ENCODE measurements at regions not wholly inside any gene's neighbourhood (a gene's known extent, or its start where the extent isn't known, plus 50 kb on each side); places are given as distances from the start of the nearest gene placed in this dataset.
A peak's percentile ranks its signal among the peaks of the same experiment; 100 is the strongest.
"Not testable (repeated sequence)": the region's sequence is repeated elsewhere in the genome, so short reads cannot be mapped to it uniquely, and the experiment has no call there.

DNA sequence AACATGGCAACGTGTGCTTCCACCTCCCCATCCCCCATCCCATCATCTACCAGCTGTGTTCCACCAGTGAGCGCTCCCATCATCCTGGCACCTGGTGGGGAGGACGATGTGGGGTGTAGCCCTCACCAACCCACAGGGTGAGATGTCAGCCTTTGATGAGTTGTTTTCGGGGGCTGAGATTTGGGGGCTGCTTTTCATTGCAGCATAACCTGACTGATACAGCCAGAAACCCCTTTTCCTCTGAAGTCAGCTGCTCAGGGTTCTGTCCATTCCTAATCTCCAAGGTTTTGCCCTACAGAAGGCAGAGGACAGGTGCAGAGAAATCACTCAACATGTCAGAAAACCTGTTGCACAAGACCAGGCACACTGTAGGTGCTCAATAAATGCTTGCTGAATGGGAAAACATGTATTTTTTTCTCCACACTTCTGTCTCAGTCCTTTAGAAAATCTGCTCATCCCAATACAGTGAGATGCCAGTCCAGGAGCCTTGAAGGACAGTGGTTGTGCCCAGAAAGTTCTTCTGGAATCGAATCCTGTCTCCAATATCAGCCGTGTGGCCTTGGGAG lies 239.8 kb downstream of the RBM19 start:
- DNase-seq: no peak

DNA sequence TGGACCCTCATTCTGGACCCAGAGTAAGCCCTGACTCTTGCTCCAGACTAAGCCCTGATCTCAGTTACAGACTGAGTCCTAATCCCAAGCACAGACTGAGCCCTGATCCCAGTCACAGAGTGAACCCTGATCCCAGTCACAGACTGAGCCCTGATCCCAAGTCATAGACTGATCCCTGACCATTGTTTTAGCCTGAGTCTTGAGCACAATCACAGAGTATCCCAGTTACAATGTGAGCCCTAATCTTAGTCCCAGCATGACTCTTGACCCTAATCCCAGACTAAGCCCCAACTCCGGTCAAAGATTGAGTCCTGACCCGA lies 240.6 kb downstream of the RBM19 start:
- no peak for DNase-seq

DNA sequence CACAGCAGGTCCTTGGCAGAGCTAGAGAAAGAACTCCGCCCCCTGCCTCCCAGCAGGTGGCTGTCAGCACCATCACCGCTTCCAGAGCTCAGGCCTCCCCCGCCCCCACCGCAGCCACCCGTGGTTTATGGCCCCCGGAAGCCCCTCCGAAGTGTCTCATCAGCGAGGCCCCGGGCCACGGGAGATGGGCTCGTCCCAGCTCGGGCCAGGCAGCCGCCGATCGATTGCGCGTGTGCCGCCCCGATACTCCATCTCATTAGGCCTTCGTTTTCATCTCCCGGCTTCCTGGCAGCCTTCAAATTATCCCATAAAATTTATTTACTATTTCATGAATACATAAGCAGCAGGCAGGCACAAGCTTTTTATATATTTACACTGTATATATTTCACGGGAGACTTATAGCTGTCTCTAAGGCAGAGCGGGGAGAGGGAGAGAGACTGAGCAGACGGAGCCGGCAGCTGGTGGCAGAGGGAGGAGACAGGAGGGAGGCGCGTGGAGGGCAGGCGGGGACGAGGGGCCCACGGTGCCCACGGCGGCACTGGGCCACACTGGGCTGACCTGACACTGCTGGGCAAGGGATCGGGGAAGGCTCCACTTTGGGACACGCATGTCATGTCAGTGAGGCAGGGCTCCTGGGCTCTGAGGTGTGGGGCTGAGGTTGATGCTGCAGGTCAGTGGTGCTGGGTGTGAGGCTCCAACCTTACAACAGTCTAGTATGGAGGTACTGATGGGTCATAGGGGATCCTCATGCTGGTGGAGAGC lies 241.2 kb downstream of the RBM19 start:
- no peak for DNase-seq

DNA sequence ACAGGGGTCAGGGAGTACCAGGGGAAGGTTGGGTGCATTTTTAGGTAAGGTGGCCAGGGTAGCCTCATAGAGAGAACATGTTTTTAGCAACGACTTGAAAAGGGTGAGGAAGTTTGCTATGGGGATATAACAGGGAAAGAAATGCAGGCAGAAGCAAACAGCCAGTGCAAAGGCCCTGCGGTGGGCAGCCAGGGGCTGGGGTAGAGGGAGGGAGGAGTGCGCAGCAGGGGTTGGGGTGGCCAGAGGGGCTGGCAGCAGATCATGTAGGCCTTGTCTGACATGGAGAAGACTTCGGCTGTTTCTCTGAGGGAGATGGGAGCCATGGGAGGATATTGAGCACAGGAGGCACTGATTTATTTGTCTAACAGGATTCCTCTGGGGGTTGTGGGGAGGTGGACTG lies 242.5 kb downstream of the RBM19 start:
- no peak for DNase-seq

DNA sequence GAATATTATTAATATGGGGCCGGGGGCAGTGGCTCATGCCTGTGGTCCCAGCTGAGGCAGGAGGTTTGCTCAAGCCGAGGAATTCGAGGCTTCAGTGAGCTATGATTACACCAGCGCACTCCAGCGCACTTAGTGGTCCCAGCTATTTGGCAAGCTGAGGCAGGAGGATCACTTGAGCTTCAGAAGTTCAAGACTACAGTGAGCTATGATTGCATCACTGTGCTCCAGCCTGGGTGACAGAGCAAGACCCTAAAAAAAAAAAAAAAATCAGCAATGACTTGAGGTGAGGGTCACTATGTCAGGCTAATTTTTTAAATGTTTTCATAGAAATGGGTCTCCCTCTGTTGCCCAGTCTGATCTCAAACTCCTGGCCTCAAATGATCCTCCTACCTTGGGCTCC lies 243.4 kb downstream of the RBM19 start:
- DNase-seq: no peak

DNA sequence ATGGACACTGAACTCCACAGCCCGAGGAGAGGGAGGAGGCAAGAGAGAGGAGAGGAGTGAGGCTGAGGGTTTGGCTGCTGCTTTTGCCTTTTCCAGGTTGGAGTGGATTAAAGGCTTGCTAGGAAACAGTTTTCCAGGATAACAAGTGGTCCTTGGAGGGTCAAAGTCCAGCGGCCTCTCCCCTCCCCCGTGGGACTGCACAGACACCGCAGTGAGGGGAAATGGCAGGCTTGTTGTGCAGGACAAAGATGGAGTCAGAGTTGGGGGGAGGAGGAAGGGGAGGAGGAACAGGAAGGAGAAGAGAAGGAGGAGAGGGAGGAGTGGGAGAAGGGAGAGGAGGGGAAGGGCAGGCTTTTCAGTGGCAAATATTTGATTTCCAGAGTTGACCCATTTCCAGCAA lies 245.5 kb downstream of the RBM19 start:
- no peak for DNase-seq

DNA sequence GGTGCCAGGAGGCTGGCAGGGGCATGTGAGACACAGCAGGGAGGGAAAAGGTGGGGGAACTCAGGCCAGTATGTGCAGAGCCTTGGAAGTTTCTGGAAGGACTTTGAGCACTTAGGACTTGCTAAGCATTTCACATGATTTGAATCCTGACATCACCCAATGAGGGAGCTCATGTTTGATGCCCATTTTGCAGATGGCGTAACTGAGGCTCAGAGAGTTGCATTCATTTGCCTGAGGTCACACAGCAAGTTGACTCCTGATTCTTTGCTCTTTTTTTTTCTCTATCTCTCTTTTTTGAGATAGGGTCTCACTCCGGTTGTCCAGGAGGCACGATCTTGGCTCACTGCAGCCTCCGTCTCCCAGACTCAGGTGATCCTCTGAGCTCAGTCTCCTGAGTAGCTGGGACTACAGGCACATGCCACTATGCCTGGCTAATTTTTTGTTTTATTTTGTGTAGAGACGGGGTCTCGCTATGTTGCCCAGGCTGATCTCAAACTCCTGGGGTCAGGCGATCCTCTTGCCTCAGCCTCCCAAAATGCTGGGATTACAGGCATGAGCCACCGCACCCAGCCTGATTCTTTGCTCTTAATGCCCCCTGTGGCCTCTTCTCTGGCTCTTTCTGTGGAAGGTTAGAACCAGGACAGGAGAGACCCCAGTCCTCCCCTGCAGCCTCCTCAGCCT lies 246.1 kb downstream of the RBM19 start:
- no peak for DNase-seq

DNA sequence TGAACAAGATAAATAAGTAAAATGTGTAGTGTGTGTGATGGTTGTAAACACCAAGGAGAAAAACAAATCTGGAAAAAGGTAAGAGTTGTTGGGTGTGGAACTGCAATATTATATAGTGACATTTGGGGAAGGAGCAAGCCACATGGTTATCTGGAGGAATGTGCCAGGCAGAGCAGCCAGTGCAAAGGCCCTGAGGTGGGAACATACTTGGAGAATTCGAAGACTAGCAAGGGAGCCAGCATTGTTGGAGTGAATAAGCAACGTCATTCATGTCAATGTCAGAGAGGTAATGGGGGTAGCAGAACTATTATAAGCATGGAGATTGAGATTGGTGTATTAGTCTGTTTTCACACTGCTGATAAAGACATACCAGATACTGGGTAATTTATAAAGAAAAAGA lies 241.5 kb upstream of the LHX5 start:
- DNase-seq: no peak

DNA sequence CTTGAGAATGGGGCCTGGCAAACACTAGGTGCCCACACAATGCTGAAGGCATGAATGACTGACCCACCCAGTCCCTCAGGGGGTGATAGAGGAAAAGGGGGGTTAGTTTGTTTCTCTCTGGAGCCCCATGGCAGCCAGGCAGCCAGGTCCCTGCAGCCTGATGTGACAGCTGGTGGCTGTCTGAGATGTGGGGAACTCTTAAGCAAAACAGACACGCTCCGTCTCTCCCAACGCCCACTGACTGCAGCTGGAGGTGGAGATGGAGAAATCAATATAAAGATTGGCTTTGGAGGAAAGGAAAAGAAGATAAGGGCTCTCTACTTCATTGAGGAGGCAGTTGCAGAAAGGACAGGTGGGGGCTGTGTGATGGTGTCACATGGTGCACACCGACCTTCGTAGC lies 240.8 kb upstream of the LHX5 start:
- DNase-seq: no peak

DNA sequence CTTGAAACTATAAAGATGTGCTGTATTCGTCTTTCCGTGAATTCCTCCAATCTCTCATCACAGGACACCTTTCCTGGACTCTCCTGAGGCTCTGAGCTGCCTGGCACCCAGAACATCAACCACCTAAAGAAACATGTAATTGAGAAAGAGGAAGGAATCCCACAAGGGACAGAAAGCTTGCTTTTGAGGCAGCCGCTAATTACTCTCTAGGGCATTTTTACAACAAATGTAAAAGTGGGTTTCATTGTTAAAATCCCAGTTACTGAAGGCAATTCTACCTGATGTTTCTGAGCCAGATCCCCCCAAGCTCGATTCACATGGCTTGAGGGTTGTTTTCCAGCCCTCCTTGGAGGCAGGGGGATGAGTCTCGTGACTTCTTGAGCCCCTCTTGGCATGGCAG lies 238.5 kb upstream of the LHX5 start:
- no peak for DNase-seq

DNA sequence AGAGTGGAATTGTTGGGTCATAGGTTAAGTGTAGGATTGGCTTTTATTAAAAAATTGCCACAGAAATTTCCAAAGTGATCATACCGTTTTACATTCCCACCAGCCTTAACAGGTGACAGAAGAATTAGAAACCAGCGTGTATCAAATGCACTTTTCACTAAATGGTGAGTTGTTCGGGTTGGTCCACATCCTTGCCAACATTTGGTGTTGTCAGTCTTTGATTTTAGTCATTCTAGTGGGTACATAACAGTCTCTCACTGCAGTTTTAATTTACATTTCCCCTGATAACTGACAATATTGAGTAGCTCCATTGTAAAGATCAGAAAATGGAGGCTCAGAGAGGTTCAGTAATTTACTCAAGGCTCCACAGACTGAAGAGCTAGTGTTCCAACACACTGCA lies 237.8 kb upstream of the LHX5 start:
- DNase-seq: no peak

DNA sequence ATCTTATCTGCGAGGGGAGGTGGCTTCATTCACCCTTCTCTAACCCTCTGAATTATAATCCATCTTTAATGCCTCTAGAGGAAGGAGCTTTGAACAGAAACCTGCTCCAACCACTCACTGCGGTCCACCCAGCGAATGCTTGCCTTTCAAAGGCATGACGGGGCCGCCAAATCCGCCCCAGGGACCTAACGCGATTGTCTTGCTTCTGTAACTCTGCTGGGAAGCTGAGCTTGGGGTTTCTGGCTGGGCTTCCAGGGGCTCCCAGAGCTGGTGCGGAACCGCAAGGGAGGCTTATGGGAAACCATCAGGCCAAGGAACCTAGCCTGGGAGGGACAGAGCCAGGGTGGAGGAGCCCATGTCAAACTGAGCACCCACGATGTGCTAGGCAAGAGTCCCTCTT lies 231.2 kb upstream of the LHX5 start:
- no peak for DNase-seq

DNA sequence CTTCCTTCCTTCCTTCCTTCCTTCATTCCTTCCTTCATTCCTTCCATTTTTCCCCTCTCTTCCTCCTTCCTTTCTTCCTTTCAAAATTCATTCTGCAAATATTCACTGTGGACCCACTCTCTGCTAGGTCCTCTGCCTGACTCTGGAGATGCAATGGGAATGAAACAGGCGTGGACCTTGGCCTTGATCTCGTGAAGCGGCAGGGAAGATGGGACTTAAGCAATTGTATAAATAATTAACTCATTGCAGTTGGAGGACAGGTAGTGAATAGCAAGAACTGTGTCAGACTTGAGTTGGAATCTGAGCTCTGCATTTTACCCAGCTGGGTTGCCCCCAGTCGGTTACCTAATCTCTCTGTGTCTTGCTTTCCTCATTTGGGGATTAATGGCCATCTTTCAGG lies 230.6 kb upstream of the LHX5 start:
- no peak for DNase-seq

DNA sequence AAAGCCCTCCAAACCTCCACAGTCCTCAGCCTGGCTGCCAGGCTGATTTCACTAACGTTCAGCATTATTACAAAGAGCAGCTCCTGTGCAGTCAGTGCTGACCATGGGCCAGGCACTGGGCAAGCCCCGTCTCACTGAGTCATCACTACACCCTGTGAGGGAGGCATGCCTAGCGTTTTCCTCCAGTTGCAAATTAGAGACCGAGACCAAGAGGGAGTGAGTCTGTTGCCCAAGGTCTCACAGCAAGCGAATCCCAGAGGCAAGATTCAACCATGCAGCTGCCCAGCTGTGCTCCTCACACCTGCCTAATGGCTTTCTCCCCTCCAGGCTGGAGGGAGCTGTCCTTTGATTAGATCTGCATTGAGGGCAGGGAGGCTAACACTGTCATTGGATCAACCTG lies 229.3 kb upstream of the LHX5 start:
- DNase-seq: no peak

DNA sequence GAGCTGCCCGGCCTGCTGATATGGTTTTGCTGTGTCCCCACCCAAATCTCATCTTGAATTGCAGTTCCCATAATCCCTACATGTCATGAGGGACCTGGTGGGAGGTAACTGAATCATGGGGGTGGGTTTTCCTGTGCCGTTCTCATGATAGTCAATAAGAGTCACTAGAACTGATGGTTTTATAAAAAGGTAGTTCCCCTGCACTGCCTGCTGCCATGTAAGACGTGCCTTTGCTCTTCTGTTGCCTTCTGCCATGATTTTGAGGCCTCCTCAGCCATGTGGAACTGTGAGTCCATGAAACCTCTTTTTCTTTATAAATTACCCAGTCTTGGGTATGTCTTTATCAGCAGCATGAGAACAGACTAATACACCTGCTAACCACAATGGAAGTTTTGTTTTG lies 228.3 kb upstream of the LHX5 start:
- not testable (repeated sequence) for DNase-seq

DNA sequence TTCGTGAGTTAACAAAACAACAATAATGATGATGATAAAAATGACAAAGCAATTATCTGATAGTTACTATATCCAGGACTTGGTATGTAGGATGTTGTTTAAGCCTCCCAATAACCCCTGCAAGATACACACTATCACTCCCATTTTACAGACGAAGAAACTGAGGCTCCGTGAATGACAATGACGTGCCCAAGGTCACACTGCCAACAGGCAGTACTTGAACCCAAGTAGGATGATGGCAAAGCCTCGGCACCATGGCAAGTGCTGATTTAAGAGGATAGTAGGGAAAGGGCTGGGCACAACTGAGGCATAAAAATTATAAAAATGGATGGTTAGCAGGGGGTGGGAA lies 226.8 kb upstream of the LHX5 start:
- DNase-seq: no peak

DNA sequence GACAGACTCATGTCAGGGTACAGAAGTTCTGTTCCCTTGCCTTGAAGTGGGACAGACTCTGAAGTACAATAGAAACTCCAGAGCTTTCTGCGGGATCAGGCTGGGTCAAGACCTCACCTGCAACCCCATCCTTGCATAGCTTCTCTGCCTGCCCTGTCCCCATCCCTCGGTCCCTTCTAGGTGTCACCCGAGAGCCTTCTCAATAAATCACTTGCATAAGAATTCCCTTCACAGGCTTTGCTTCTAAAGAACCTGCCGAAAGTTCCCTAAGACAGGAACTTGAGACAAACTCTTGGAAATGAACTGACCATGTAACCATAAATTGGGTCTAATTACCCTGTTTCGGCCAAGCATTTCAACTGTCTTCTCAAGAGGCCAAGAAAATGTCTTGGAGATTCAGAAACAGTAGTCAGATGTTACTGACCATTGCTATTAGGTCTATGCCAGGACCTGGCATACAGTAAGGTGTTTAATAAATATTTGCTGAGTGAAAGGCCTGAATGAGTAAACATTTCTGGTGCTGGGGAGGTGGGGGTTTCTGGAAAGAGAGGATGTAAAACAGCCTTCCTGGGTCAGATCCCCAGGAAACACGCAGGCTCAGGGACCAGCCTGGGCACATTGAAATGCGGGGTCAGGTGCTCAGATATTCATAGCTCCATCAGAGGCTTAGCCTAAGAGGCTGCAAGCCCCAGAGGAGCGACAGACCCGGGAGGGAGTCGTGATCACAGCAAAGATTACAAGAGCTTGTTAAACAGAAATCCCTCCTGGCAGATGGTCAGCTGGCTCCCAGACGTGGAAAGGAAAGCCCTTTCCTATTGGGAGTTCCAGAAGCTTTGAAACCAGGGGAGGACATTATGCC lies 226.2 kb upstream of the LHX5 start:
- peak; percentile 15 for DNase-seq

DNA sequence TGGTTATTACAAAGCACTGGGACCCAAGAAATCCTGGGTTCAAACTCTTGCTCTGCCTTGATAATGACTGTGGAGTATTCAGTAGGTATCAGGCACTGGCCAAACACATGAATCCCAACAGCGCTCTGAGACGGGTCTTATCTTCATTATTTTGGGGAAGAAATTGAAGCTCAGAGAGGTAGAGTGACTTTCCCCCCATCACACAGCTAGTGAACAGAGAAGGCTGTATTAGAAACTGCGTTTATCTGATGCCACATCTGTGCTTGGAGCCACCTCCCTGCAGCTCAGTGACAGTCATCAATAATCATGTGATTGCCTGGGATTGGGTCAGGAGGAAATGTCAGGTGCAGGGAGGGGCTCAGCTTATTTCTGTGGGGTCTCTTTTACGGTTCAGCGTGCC lies 225.4 kb upstream of the LHX5 start:
- DNase-seq: no peak

DNA sequence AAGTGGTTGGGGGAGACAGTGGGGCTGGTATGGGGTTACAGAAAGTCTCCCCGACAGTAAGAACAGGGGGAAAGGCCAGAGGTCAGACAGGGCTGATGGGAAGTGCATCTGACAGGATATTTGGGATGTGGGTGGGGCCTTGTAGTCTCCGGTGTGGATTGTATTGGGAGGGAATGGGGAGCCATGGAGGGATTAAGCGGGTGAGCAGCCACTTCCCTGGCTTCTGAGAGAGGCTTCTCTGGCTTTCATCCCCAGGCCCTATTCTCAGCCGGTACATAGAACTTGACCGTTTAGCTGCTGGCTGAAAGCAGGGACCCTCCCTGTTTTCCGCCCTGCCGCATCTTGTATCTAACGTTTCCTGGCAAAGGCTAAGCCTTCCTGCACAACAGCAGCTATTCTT lies 222.0 kb upstream of the LHX5 start:
- no peak for DNase-seq

DNA sequence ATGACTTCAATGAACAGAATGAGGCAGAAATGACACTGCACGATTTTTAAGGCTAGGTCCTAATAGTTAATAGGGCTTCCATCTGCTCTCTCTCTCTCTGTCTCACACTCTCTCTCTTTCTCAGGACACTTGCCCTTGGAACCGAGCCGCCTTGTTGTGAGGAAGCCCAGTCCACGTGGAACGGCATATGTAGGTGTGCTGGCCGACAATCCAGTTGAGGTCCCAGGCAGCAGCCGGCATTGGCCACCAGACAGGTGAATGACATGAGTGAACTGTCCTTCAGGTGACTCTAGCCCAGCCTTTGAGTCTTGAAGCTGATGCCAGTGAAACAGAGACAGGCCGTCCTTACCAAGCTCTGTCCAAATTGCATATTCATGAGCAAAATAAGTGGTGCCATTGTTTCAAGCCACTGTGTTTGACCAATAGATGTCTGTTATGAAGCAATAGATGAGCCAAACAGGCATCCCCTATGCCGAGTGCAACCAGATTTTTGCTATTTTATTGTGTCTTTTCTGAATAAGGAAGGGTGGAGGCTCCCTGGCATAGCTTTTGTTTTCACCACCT lies 217.5 kb upstream of the LHX5 start:
- no peak for DNase-seq

DNA sequence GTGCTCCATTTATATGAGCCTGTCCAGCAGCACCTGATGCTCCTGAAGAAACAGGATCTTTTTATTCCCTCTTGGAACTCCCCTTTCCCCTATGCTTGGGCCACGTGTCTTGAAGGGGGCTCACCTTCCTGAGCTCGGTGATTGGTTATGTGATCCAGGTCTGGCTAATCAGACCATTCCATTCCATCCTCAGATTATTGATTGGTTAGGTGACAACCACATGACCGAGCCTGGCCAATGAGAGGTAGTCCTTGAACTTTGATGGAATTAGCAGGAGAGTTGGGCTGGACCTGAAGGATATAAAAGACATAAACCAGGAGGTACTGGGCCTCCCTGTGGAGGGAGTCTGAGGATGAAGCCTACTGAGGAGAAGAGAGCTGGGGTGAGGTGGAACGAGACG lies 216.6 kb upstream of the LHX5 start:
- no peak for DNase-seq

DNA sequence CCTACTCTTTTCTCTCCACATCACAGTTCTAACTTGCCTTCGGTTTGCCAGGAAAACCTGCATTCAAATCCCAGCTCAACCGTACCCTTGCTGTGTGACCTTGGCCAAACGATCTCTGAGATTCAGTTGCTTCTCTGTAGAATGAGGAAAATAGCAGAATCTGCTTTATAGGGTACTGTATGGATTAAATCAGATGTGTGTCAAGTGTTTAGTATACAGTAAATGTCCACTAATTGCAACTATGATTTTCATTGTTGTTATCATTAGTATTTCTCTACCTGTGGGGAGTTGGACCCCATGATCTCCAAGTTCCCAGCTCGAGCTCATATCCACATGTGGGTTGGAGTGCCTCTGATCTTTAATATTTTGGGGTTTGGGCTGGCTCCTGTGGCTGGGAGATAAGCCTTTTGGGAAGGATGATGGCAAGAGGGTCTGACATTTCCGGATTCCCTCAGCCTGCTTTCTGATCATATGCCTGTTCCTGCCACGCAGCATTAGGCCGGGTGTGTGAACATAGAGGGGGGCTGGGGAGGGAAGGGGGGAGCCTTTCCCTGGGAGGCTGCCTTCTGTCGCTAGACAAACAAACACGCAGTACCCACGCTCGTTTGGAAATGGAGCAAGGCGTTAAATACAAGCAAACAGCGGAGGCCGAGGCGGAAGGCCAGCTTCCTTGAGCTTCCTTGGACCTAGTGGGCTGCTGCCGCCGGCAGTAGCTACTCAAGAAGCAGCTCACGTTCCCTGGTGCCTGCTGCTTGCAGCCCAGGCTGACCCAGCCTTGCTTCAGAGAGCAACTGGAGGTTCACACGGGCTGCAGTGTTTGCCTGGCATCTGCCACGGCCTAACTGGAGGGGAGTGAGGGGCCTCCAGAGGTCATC lies 213.5 kb upstream of the LHX5 start:
- no peak for DNase-seq

Measured in renal pelvis (tissue), 1 donor.